ENCODE measurements at regions not wholly inside any gene's neighbourhood (a gene's known extent, or its start where the extent isn't known, plus 50 kb on each side); places are given as distances from the start of the nearest gene placed in this dataset.
"Not testable (repeated sequence)": the region's sequence is repeated elsewhere in the genome, so short reads cannot be mapped to it uniquely, and the experiment has no call there.

DNA sequence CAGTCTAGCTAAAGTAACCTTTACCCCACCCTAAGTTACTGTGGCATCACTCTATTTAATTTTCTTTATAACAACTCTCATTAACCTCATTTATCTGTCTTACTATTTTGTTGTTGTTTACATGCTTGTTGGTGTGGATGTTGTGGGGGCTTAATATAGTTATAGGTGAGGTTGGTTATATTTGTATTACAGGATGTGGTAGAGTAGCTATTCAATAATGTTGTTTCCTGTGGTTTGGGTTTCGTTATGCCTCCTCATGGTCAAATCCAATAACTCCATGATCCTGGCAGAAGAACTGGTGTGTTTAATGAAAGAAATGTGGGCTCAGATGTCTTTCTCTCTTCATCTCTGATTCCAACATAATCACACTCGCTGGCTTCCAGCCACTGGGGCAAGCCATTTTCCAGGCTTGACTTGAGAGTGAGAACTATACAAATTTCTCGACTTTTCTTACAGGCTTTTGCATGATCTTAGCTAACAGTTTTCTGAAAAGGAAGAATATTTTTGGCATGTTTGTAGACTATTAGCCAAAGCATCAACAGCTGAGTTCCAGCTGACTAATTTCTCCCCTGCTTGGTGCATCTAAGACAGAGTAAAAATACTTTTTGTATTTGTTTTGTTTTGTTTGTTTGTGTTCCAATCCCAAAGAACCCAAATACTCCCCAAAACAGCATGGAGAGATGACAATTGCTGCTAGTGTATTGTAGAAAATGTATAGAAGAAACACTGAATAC, 303.7 kb upstream of the PAPPA start:
- H3K9me3 ChIP-seq, result no peaks in the 10 kb centered on the region
- no peak for TF ChIP-seq CTCF (IDR thresholded peaks at IDR 0.05)
- H3K4me3 ChIP-seq, result no peak overlapping the region
- H3K36me3 ChIP-seq, result no peaks in the 10 kb centered on the region
- DNase-seq, result no peak
- 54 to 58% (median 56%) methylated on average over 3 of the region's 3 CpGs for WGBS, 4 donors
- H3K27ac ChIP-seq, result no peak overlapping the region
- H3K27me3 ChIP-seq, result no peaks in the 10 kb centered on the region
- peak in 1 of 4 donors; percentile 18 for ATAC-seq
- intact Hi-C loops (cut with DNase I), result no loop called here
- H3K4me1 ChIP-seq, result no peaks in the 10 kb centered on the region

- Histone ChIP-seq H3K9me3 (no peaks in the 10 kb centered on the region), H3K27me3 (no peaks in the 10 kb centered on the region)
- peak in 1 of 4 donors; percentile 46 for ATAC-seq
These were observed 302.9 kb upstream of the PAPPA start for GRCh38 chr9:115850548-115851304.

DNA sequence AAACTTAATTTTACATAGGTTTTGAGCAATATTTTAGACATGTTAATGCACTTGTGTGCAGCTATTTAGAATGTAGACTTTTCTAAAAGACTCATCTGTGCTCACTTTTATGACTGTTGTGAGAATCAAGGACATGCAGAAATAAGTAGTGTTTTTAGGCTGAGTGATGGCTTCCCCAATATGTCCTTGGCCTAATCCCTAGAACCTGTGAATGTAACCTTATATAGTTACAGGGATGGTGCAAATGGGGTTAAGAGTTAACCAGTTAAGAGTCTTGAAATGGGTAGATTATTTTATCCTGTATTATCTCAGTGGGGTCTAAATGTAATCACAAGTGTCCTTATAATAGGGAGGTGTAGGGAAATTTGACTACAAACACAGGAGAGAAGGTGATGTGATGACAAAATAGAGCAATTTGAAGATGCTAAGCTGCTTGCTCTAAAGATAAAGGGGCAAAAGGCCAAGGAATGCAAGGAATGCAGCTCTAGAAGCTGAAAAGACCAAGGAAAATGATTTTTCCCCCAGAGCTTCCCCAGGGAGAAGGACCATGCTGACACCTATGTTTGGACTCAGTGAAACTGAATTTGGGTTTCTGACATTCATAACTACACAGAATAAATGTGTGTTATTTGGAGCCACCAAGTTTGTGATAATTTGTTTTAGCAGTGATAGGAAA, 298.0 kb upstream of the PAPPA start:
- DNase-seq, result no peak
- Histone ChIP-seq H3K4me3 (no peak overlapping the region), H3K36me3 (no peaks in the 10 kb centered on the region), H3K27ac (no peak overlapping the region), H3K4me1 (no peaks in the 10 kb centered on the region), H3K9me3 (peaks cover 0 to 3% (median 0%) of the 10 kb centered on the region in 12 donors), H3K27me3 (no peaks in the 10 kb centered on the region)
- ATAC-seq, result no peak
- TF ChIP-seq POLR2A (IDR thresholded peaks at IDR 0.05) (no peak), CTCF (IDR thresholded peaks at IDR 0.05) (no peak)
- intact Hi-C loops (cut with DNase I), result no loop called here

More at GRCh38 chr9:115850548-115851304, 302.9 kb upstream of the PAPPA start:
- no peak overlapping the region for H3K27ac ChIP-seq
- no peaks in the 10 kb centered on the region for H3K36me3 ChIP-seq
- WGBS, 4 donors, result 0 to 81% (median 27%) methylated on average over 1 of the region's 1 CpG
- no peaks in the 10 kb centered on the region for H3K4me1 ChIP-seq
- H3K4me3 ChIP-seq, result no peak overlapping the region
- DNase-seq, result no peak
- TF ChIP-seq POLR2A (IDR thresholded peaks at IDR 0.05) (no peak), CTCF (IDR thresholded peaks at IDR 0.05) (no peak)
- intact Hi-C loops (cut with DNase I), result no loop called here

DNA sequence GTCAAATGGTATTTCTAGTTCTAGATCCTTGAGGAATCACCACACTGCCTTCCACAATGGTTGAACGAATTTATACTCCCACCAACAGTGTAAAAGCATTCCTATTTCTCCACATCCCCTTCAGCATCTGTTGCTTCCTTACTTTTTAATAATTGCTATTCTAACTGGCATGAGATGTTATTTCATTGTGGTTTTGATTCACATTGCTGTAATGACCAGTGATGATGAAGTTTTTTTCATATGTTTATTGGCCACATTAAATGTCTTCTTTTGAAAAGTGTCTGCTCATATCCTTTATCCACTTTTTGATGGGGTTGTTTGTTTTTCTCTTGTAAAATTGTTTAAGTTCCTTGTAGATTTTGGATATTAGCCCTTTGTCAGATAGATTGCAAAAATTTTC, 295.2 kb upstream of the PAPPA start:
- H3K27ac ChIP-seq; H3K4me1 ChIP-seq; H3K27me3 ChIP-seq; DNase-seq; H3K4me3 ChIP-seq; H3K36me3 ChIP-seq; ATAC-seq; H3K9me3 ChIP-seq; intact Hi-C loops (cut with DNase I): not testable (repeated sequence)
- 29 to 48% (median 43%) methylated on average over 1 of the region's 1 CpG for WGBS, 4 donors
